ENCODE measurements at regions not wholly inside any gene's neighbourhood (a gene's known extent, or its start where the extent isn't known, plus 50 kb on each side); places are given as distances from the start of the nearest gene placed in this dataset.
"Not testable (repeated sequence)": the region's sequence is repeated elsewhere in the genome, so short reads cannot be mapped to it uniquely, and the experiment has no call there.

- no peak for DNase-seq
These were observed 145.7 kb upstream of the ERCC6L2 start for GRCh38 chr9:95729669-95730368.

- DNase-seq, result no peak
These were observed 146.4 kb upstream of the ERCC6L2 start for GRCh38 chr9:95729046-95729445.

GRCh38 chr9:95727947-95728520 lies 147.5 kb upstream of the ERCC6L2 start:
- DNase-seq, result no peak

- peak; percentile 66 for DNase-seq
These were observed 148.7 kb upstream of the ERCC6L2 start for GRCh38 chr9:95726756-95727155.

GRCh38 chr9:95725045-95725444 lies 150.4 kb upstream of the ERCC6L2 start:
- DNase-seq, result no peak

- no peak for DNase-seq
These were observed 151.1 kb upstream of the ERCC6L2 start for GRCh38 chr9:95724253-95724991.

- no peak for DNase-seq
These were observed 153.3 kb upstream of the ERCC6L2 start for GRCh38 chr9:95722141-95722540.

- DNase-seq, result no peak
These were observed 154.4 kb upstream of the ERCC6L2 start for GRCh38 chr9:95721061-95721531.

GRCh38 chr9:95720496-95720895 lies 155.0 kb upstream of the ERCC6L2 start:
- DNase-seq, result no peak

- no peak for DNase-seq
These were observed 156.1 kb upstream of the ERCC6L2 start for GRCh38 chr9:95719354-95719753.

GRCh38 chr9:95718263-95718662 lies 157.2 kb upstream of the ERCC6L2 start:
- no peak for DNase-seq

GRCh38 chr9:95715868-95716435 lies 159.5 kb upstream of the ERCC6L2 start:
- DNase-seq, result no peak

- DNase-seq, result no peak
These were observed 165.0 kb upstream of the ERCC6L2 start for GRCh38 chr9:95710446-95710845.

GRCh38 chr9:95696701-95697100 lies 178.8 kb upstream of the ERCC6L2 start:
- no peak for DNase-seq

GRCh38 chr9:95691435-95691834 lies 174.7 kb upstream of the PTCH1 start:
- DNase-seq, result no peak

GRCh38 chr9:95689669-95690068 lies 172.9 kb upstream of the PTCH1 start:
- no peak for DNase-seq

- no peak for DNase-seq
These were observed 167.7 kb upstream of the PTCH1 start for GRCh38 chr9:95684516-95684915.

GRCh38 chr9:95680306-95680705 lies 163.5 kb upstream of the PTCH1 start:
- DNase-seq, result not testable (repeated sequence)

- DNase-seq, result no peak
These were observed 163.1 kb upstream of the PTCH1 start for GRCh38 chr9:95679874-95680273.

GRCh38 chr9:95678759-95679158 lies 162.0 kb upstream of the PTCH1 start:
- no peak for DNase-seq

GRCh38 chr9:95670122-95670521 lies 153.4 kb upstream of the PTCH1 start:
- DNase-seq, result no peak

- DNase-seq, result no peak
These were observed 152.5 kb upstream of the PTCH1 start for GRCh38 chr9:95669253-95669652.

GRCh38 chr9:95667789-95668188 lies 151.0 kb upstream of the PTCH1 start:
- no peak for DNase-seq

GRCh38 chr9:95666785-95667155 lies 150.0 kb upstream of the PTCH1 start:
- DNase-seq, result peak; percentile 29

All from eye (tissue), 1 donor.